D721Med (cell line): ENCODE measurements at regions not wholly inside any gene's neighbourhood (a gene's known extent, or its start where the extent isn't known, plus 50 kb on each side); places are given as distances from the start of the nearest gene placed in this dataset.
"Not testable (repeated sequence)": the region's sequence is repeated elsewhere in the genome, so short reads cannot be mapped to it uniquely, and the experiment has no call there.

ENCODE experiments used
- DNase-seq: peaks from one replicate; pipeline ENCODE4 v3.0.0; 2011; ENCODE audit warnings: low spot score; ENCODE audit not compliant: insufficient read length
- FAIRE-seq: peaks from 2 replicates; lab custom pipeline; 2011; peaks lifted over from hg19 to GRCh38; lab: Jason Lieb, UNC
- CTCF ChIP-seq: IDR thresholded peaks from 2 replicates; pipeline ENCODE4 v1.5.1; 2012; ENCODE audit warnings: mild to moderate bottlenecking, control low read depth; ENCODE audit not compliant: insufficient read depth; ENCODE audit errors: missing control alignments

DNA sequence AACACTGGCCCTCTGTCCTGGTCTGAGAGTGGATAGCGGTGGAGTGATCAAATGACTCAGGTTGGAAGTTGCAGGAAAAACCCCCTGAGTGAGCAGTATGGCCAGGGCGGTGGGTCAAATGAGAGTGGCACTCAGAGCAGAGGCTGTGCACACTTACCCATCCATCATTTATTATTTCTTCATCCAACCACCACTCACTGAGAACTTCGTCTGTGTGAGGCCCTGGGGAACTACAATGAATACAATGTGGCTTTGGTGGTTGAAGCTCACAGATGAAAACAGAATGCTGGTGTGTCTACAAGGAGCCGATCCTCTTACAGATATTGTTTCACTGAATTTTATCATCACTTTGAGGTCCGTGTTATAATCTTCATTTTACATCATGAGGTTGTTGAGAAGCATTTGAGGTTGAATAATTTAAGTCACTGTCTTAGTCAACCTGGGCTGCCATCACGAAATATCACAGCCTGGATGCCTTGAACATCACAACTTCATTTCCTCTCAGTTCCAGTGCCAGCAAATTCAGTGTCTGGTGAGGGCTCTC is 73.4 kb upstream of the ID2 start:
- FAIRE-seq (no peak), DNase-seq (no peak)
- no peak for TF ChIP-seq CTCF

DNA sequence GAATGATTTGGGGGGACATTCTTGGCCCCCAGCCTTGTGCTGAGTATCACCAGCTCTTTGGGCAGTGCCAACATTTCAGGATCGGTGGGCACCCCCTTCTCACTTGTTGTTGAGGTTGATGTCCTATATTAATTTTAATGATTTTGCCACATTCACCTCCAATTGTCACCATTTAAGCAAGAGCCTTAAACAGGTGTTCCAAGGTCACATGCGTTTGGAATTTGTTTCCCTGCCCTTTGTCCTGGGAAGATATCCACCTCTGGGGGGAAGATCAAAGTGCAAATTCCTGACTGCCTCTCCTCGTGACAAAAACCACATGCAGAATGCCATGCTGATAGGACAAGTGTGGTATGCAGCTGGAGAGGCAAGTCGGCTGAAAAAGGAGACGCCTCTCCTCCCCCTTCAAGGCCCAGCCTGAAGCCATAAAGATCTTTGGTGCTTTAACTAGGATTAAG is 72.5 kb upstream of the ID2 start:
- no peak for FAIRE-seq
- TF ChIP-seq CTCF = no peak
- no peak for DNase-seq

GRCh38 chr2:8610775-8611174 is 71.1 kb upstream of the ID2 start:
- FAIRE-seq, DNase-seq: not testable (repeated sequence)

GRCh38 chr2:8611246-8611645 is 70.6 kb upstream of the ID2 start:
- TF ChIP-seq CTCF = no peak
- no peak for DNase-seq
- FAIRE-seq = no peak

DNA sequence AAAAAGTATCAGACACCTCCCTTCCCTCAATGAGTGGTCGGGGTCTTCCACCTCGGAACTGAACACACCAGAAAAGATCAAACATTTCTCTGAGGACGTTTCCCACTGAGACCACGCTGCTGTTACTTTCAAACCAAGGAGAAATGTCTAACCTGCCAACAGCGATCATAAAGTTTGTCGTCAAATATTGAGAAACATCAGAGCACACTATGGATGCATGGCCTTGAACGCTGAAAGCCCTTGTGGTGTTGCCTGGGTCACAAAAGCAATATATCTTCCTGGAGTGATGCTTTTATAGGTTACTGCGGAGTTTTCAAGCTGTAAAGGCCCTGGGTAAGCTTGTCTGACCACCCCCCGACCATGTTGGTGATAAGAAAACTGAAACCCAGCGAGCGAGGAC is 70.2 kb upstream of the ID2 start:
- DNase-seq (no peak), FAIRE-seq (no peak)
- no peak for TF ChIP-seq CTCF

DNA sequence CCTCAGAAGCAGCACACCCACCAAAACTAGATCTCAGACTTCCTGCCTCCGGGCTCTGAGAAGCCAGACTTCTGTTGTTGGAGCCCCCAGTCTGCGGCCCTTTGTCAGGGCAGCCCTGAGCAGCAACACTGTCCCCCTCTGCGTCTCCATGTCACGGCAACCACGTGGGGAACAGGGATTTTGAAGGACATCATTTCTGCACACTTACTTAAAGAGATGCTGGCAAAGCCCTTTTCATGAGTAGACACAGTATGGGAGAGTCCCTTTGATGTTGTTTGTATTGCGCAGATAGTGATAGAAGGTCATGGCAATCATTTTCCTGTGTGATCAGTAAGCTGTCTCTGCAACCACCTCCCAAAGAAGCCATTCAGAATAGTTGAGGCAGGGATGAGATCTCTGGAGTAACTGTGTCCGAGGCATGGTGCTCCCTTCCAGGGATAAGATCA is 69.1 kb upstream of the ID2 start:
- FAIRE-seq = no peak
- DNase-seq = no peak
- no peak for TF ChIP-seq CTCF

GRCh38 chr2:8613207-8613999 is 68.5 kb upstream of the ID2 start:
- FAIRE-seq, DNase-seq: not testable (repeated sequence)

- FAIRE-seq (no peak), DNase-seq (no peak)
- TF ChIP-seq CTCF = no peak
Observed at GRCh38 chr2:8614646-8615045, 67.2 kb upstream of the ID2 start.
